ENCODE measurements at regions not wholly inside any gene's neighbourhood (a gene's known extent, or its start where the extent isn't known, plus 50 kb on each side); places are given as distances from the start of the nearest gene placed in this dataset.

DNA sequence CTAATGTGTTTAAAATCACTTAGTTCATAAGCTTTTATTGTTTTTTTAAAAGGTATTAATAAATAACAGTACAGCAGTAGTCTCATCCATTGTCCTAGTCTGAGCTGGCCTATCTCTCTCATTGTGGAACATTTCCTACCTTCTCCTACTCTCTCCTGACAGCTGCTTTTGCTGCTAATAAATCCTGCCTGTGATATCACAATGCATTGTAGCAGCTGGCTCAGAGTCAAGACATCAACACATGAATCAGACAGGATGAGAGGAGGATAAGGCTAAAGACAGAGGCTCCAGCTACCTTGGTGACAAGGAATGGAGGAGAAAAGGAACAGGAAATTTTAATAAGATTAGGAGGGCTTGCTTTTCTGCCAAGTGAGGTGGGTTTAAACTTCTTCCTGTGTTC is 626.1 kb downstream of the HS3ST4 start:
- no peak overlapping the region for H3K27ac ChIP-seq
- no peak overlapping the region for H3K4me3 ChIP-seq
- H3K9me3 ChIP-seq, result no peaks in the 10 kb centered on the region
- no peak overlapping the region for H3K9ac ChIP-seq (ENCODE audit: low read depth in 2 of 2, low read length in 2 of 2)
- TF ChIP-seq, protein P1, sequence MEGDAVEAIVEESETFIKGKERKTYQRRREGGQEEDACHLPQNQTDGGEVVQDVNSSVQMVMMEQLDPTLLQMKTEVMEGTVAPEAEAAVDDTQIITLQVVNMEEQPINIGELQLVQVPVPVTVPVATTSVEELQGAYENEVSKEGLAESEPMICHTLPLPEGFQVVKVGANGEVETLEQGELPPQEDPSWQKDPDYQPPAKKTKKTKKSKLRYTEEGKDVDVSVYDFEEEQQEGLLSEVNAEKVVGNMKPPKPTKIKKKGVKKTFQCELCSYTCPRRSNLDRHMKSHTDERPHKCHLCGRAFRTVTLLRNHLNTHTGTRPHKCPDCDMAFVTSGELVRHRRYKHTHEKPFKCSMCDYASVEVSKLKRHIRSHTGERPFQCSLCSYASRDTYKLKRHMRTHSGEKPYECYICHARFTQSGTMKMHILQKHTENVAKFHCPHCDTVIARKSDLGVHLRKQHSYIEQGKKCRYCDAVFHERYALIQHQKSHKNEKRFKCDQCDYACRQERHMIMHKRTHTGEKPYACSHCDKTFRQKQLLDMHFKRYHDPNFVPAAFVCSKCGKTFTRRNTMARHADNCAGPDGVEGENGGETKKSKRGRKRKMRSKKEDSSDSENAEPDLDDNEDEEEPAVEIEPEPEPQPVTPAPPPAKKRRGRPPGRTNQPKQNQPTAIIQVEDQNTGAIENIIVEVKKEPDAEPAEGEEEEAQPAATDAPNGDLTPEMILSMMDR (IDR thresholded peaks at IDR 0.05), result no peak
- no peaks in the 10 kb centered on the region for H3K36me3 ChIP-seq
- no peak for DNase-seq
- H3K4me1 ChIP-seq, result no peaks in the 10 kb centered on the region
- H3K27me3 ChIP-seq, result no peaks in the 10 kb centered on the region
- intact Hi-C loops (cut with DNase I), result no loop called here

DNA sequence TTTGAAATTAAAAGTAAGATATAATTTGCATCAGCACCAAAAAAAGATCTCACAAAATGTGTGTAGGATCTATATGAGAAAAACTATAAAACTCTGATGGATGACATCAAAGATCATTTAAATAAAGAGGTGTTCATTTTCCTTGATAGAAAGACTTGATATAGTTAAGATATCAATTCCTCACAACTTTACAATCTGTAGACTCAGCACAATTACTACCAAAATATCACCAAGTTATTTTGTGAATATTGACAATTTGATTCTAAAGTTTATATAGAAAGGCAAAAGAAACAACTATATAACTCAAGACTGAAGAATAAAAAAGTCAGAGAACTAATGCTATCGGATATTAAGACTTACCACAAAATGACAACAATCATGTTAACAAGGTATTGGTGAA is 638.9 kb downstream of the HS3ST4 start:
- no peak overlapping the region for H3K9ac ChIP-seq (ENCODE audit: low read depth in 2 of 2, low read length in 2 of 2)
- no peaks in the 10 kb centered on the region for H3K9me3 ChIP-seq
- no peaks in the 10 kb centered on the region for H3K27me3 ChIP-seq
- H3K4me1 ChIP-seq, result no peaks in the 10 kb centered on the region
- H3K36me3 ChIP-seq, result no peaks in the 10 kb centered on the region
- DNase-seq, result no peak
- intact Hi-C loops (cut with DNase I), result no loop called here
- TF ChIP-seq, protein P1 (IDR thresholded peaks at IDR 0.05), result no peak
- H3K27ac ChIP-seq, result no peak overlapping the region
- H3K4me3 ChIP-seq, result no peak overlapping the region

DNA sequence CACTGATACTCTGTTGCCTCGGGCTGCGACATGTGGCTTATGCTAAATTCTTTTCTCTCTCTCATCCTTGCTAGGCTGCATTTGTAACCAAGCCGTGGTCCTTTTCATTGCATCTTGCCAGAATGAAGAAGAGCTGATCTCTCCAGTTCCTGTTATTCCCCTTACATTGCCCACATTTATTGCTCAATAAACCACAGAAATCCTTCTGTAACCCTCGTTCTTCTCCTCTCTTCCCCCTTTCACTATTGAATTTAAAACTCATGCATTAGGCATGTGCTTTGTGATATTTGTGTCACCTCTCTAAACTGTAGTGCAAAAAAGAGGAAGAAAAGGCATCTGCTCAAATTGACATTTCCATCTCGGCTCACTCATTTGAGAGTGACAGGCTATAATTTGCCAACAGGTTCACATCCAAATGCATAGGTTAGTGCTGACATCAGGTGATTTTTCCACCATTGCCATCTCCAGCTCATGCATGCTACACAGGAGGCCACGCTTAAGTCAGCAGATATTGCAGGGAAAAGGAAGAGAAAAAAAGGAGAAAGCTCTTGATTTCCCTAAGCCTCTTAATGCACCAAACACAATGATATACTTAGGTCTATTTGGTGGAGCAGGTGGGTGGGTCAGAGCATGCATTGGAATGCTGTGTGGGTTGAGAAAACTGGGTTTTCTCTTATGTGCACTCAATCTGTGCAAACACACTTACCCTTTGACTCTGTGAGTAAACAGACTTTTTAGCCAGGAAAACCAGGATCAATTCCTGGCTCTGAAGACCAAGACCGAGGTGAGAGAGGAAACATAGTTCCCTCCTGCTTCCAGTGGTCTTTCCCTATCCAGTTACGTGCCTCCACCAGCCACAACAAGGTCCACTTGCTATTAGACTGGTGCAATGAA is 642.7 kb downstream of the HS3ST4 start:
- Histone ChIP-seq H3K9ac (ENCODE audit: low read depth in 2 of 2, low read length in 2 of 2) (no peak overlapping the region), H3K36me3 (no peaks in the 10 kb centered on the region), H3K27me3 (no peaks in the 10 kb centered on the region), H3K4me3 (no peak overlapping the region), H3K9me3 (no peaks in the 10 kb centered on the region), H3K27ac (no peak overlapping the region), H3K4me1 (no peaks in the 10 kb centered on the region)
- TF ChIP-seq, protein P1 (IDR thresholded peaks at IDR 0.05), result no peak
- DNase-seq, result no peak
- intact Hi-C loops (cut with DNase I), result no loop called here

DNA sequence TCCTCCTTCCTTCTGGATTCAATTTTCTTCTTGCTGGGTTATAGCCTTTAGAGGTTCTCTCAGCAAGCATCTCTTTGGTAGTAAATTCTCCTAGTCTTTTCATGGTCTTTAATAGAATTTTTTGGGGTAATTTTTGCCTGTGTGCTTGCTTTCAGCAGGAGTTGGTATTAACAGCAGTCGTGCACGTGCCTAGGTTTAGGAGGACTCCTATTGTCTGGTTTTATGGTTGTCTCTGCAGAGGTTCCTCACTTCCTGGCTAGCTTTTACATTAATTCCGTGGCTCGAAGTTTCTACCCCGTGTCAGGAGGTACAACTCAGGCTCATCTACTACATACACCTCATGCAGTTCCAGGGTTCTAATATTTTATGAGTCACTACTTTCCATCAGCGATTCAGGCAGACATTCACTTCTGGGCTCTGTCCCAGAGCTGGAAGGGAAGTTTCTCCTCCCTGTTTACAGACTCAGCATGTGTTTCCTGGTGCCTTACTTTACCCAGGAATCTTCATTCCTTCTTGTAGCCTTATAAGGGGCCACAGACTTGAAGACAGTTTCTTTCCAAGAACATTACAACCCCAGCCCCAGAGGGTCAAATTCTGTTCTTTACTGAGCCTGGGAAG is 643.6 kb downstream of the HS3ST4 start:
- no peak for DNase-seq
- H3K27me3 ChIP-seq, result no peaks in the 10 kb centered on the region
- TF ChIP-seq, protein P1 (IDR thresholded peaks at IDR 0.05), result no peak
- no peak overlapping the region for H3K4me3 ChIP-seq
- intact Hi-C loops (cut with DNase I), result no loop called here
- H3K9me3 ChIP-seq, result no peaks in the 10 kb centered on the region
- no peak overlapping the region for H3K27ac ChIP-seq
- H3K9ac ChIP-seq (ENCODE audit: low read depth in 2 of 2, low read length in 2 of 2), result no peak overlapping the region
- H3K4me1 ChIP-seq, result no peaks in the 10 kb centered on the region
- H3K36me3 ChIP-seq, result no peaks in the 10 kb centered on the region

DNA sequence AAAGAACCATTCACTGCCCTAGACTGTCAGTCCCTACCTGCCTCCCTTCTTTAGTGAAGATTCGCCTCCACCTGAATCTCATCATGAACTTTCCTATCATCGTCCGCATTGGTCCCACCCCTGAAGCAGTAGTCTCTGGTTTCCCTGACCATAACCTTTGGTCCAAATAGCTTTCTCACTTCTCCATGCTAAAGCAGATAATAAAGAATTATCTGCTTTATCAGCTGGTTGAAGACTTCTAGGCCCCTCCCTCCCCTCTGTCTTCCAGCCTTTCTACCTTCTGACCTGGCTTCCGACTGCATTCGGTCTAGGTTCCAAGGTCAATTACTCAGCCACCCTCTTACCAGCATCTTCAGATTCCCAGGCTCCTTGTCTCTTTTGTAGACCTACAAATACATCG is 650.9 kb downstream of the HS3ST4 start:
- TF ChIP-seq, protein P1 (IDR thresholded peaks at IDR 0.05), result no peak
- no peak for DNase-seq
- intact Hi-C loops (cut with DNase I), result no loop called here
- H3K9ac ChIP-seq (ENCODE audit: low read depth in 2 of 2, low read length in 2 of 2), result no peak overlapping the region
- no peak overlapping the region for H3K4me3 ChIP-seq
- no peak overlapping the region for H3K27ac ChIP-seq
- H3K36me3 ChIP-seq, result no peaks in the 10 kb centered on the region
- no peaks in the 10 kb centered on the region for H3K9me3 ChIP-seq
- no peaks in the 10 kb centered on the region for H3K27me3 ChIP-seq
- H3K4me1 ChIP-seq, result no peaks in the 10 kb centered on the region
